ENCODE measurements at regions not wholly inside any gene's neighbourhood (a gene's known extent, or its start where the extent isn't known, plus 50 kb on each side); places are given as distances from the start of the nearest gene placed in this dataset.

DNA sequence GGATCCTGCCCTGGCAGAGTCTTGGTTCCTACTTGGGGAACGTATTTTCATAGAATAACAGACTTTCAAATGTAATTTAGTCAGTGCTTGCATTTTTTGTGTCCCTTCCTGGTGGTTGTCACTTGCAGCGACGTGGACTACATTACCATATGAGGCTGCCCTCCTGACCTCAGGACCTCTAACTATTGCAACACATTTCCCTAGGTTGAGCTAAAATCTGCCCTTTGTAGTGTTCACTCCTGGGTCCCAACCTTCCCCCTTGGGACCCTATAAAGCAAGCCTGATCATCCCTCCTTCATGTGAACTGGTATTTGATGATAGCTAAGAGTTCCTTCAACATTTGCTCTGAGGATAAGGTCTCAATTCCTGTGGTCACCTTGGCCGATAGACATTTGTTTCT, 95.6 kb upstream of the CACNA1E start:
- FAIRE-seq = no peak
- Histone ChIP-seq H3K36me3 (replicated peaks in 1 of 2; ENCODE audit: control insufficient read depth in 1 of 2, insufficient read depth in 2 of 2, low read length in 2 of 2) (no peaks in the 10 kb centered on the region), H3K27ac (ENCODE audit: extremely low read length, insufficient read depth, low read length) (no peak overlapping the region), H2AFZ (ENCODE audit: low read length) (no peak overlapping the region), H3K27me3 (ENCODE audit: control insufficient read depth in 1 of 2, insufficient read depth in 2 of 2, low read length in 2 of 2) (peaks cover 0 to 4% of the 10 kb centered on the region in 2 experiments; a peak in 2 of 5 replicates), H3K4me1 (ENCODE audit: insufficient read depth, low read length) (no peaks in the 10 kb centered on the region), H3K9me3 (ENCODE audit: low read length) (no peaks in the 10 kb centered on the region), H3K4me3 (replicated peaks in 1 of 3; ENCODE audit: insufficient read depth in 1 of 3, low read depth in 2 of 3, low read length in 3 of 3) (no peak overlapping the region), H3K9ac (ENCODE audit: insufficient read depth, low read depth, low read length) (no peak overlapping the region), H3K4me2 (ENCODE audit: low read depth, low read length) (no peak overlapping the region), H3K79me2 (ENCODE audit: insufficient read depth, low read length) (no peaks in the 10 kb centered on the region), H4K20me1 (ENCODE audit: insufficient read depth, low read length) (no peaks in the 10 kb centered on the region)
- intact Hi-C loops (cut with micrococcal nuclease; ENCODE audit: unreplicated experiment) = no loop called here
- CTCF ChIA-PET (ENCODE audit: low intra/inter-chr PET ratio, low total read pairs) = no interaction called here
- WGBS (ENCODE audit: low lambda C conversion rate) = 29% methylated on average over 4 of the region's 4 CpGs
- POLR2A ChIA-PET = no interaction called here
- ATAC-seq = no peak
- no peak for TF ChIP-seq IKZF1 (IDR thresholded peaks at IDR 0.05)
- peak; percentile 57; the same call in 1 of the 2 replicates for TF ChIP-seq CEBPB (IDR thresholded peaks at IDR 0.05; ENCODE audit: borderline replicate concordance, low read depth, low read length)
- BruUV-seq (replicated peaks) = no TSS peak
- in situ Hi-C loops (cut with HindIII; ENCODE audit: extremely low pct_ligation_motif_present, low pct_unique_long_range_greater_than_20kb) = no loop called here
- DNase-seq (ENCODE audit: low spot score) = no peak

DNA sequence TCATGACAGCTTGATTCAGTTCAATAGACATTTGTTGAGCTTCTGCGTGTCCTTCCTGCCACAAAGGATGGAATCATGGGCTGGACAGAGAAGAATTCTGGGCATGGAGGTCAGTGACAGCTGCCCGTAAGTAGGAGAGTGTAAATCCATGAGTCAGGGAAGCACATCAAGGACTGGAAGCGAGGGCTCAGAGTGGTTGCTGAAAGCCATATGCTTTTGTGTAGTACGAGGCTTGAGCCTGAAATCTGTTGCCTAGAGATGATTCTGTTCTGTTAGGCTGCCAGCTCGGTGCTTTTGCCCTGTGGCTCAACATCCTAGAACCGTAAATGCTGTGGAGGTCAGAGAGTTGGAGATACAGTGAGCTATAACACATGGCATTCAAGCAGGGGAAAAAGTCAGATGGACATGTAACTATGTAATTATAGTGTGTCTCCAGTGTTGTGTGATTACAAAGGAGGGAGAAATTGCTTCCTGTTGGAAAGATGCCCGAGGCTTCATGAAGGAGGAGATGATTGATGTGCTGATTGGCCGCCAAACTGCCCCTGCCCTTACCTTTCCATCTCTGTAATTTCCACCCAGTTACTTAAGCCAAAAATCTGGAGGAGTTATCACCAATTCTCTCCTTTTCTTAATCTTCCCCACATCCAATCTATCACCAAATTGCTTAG, 92.8 kb upstream of the CACNA1E start:
- ChIA-PET CTCF (ENCODE audit: low intra/inter-chr PET ratio, low total read pairs) (no interaction called here), POLR2A (no interaction called here)
- H3K27me3 ChIP-seq (ENCODE audit: control insufficient read depth in 1 of 2, insufficient read depth in 2 of 2, low read length in 2 of 2) = peaks cover 1 to 5% of the 10 kb centered on the region in 2 experiments; a peak in 3 of 5 replicates
- H3K9me3 ChIP-seq (ENCODE audit: low read length) = no peaks in the 10 kb centered on the region
- no peaks in the 10 kb centered on the region for H3K36me3 ChIP-seq (replicated peaks in 1 of 2; ENCODE audit: control insufficient read depth in 1 of 2, insufficient read depth in 2 of 2, low read length in 2 of 2)
- ATAC-seq (no peak), DNase-seq (ENCODE audit: low spot score) (no peak), FAIRE-seq (no peak)
- H3K9ac ChIP-seq (ENCODE audit: insufficient read depth, low read depth, low read length) = no peak overlapping the region
- no peaks in the 10 kb centered on the region for H3K79me2 ChIP-seq (ENCODE audit: insufficient read depth, low read length)
- H2AFZ ChIP-seq (ENCODE audit: low read length) = no peak overlapping the region
- no peak overlapping the region for H3K27ac ChIP-seq (ENCODE audit: extremely low read length, insufficient read depth, low read length)
- in situ Hi-C loops (cut with HindIII; ENCODE audit: extremely low pct_ligation_motif_present, low pct_unique_long_range_greater_than_20kb) = no loop called here
- TF ChIP-seq, protein P1, sequence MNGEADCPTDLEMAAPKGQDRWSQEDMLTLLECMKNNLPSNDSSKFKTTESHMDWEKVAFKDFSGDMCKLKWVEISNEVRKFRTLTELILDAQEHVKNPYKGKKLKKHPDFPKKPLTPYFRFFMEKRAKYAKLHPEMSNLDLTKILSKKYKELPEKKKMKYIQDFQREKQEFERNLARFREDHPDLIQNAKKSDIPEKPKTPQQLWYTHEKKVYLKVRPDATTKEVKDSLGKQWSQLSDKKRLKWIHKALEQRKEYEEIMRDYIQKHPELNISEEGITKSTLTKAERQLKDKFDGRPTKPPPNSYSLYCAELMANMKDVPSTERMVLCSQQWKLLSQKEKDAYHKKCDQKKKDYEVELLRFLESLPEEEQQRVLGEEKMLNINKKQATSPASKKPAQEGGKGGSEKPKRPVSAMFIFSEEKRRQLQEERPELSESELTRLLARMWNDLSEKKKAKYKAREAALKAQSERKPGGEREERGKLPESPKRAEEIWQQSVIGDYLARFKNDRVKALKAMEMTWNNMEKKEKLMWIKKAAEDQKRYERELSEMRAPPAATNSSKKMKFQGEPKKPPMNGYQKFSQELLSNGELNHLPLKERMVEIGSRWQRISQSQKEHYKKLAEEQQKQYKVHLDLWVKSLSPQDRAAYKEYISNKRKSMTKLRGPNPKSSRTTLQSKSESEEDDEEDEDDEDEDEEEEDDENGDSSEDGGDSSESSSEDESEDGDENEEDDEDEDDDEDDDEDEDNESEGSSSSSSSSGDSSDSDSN (CRISPR knock-in tag; IDR thresholded peaks at IDR 0.05) = no peak
- TF ChIP-seq ERF (CRISPR knock-in tag; IDR thresholded peaks at IDR 0.05) = no peak
- TF ChIP-seq, protein P2, sequence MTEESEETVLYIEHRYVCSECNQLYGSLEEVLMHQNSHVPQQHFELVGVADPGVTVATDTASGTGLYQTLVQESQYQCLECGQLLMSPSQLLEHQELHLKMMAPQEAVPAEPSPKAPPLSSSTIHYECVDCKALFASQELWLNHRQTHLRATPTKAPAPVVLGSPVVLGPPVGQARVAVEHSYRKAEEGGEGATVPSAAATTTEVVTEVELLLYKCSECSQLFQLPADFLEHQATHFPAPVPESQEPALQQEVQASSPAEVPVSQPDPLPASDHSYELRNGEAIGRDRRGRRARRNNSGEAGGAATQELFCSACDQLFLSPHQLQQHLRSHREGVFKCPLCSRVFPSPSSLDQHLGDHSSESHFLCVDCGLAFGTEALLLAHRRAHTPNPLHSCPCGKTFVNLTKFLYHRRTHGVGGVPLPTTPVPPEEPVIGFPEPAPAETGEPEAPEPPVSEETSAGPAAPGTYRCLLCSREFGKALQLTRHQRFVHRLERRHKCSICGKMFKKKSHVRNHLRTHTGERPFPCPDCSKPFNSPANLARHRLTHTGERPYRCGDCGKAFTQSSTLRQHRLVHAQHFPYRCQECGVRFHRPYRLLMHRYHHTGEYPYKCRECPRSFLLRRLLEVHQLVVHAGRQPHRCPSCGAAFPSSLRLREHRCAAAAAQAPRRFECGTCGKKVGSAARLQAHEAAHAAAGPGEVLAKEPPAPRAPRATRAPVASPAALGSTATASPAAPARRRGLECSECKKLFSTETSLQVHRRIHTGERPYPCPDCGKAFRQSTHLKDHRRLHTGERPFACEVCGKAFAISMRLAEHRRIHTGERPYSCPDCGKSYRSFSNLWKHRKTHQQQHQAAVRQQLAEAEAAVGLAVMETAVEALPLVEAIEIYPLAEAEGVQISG (CRISPR knock-in tag; IDR thresholded peaks at IDR 0.05) = no peak
- no peak for TF ChIP-seq CBX1 (IDR thresholded peaks at IDR 0.05; ENCODE audit: low read depth)
- no peaks in the 10 kb centered on the region for H3K4me1 ChIP-seq (ENCODE audit: insufficient read depth, low read length)
- H3K4me2 ChIP-seq (ENCODE audit: low read depth, low read length) = no peak overlapping the region
- no TSS peak for BruUV-seq (replicated peaks)
- intact Hi-C loops (cut with micrococcal nuclease; ENCODE audit: unreplicated experiment) = no loop called here
- H4K20me1 ChIP-seq (ENCODE audit: insufficient read depth, low read length) = no peaks in the 10 kb centered on the region
- 5% methylated on average over 8 of the region's 8 CpGs for WGBS (ENCODE audit: low lambda C conversion rate)
- no peak overlapping the region for H3K4me3 ChIP-seq (replicated peaks in 1 of 3; ENCODE audit: insufficient read depth in 1 of 3, low read depth in 2 of 3, low read length in 3 of 3)
